ENCODE measurements at regions not wholly inside any gene's neighbourhood (a gene's known extent, or its start where the extent isn't known, plus 50 kb on each side); places are given as distances from the start of the nearest gene placed in this dataset.

- DNase-seq (ENCODE audit: low spot score), result no peak
- no peaks in the 10 kb centered on the region for H3K9me3 Mint-ChIP-seq
- H3K27ac Mint-ChIP-seq, result no peak overlapping the region
- H3K27me3 Mint-ChIP-seq (ENCODE audit: insufficient read depth), result no peaks in the 10 kb centered on the region
- no peaks in the 10 kb centered on the region for H3K4me1 Mint-ChIP-seq (ENCODE audit: low read depth)
- H3K4me3 Mint-ChIP-seq, result no peak overlapping the region
- intact Hi-C loops (cut with micrococcal nuclease), result no loop called here
- no peaks in the 10 kb centered on the region for H3K36me3 Mint-ChIP-seq (ENCODE audit: low read depth)
Observed at GRCh38 chr3:176655404-176656094, 541.7 kb downstream of the TBL1XR1 start.

DNA sequence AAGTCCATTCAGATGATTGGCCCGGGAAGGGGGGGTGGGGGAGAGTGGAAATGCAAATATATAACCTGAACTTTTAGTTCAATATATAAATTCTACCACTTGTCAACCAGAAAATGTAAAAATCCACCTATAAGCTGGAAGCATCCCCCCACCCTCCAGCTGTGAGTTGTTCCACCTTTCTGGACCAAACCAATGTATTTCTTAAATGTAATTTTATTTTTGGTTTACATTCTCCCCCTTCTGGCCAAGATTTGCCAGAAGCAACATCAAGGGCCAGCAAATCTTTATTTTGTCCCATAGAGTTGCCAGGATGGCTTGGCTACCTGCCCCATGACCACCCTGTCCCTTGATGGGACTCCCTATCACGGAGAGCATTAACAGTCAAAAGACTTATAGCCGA lies 545.7 kb downstream of the TBL1XR1 start:
- Mint-ChIP-seq H3K9me3 (no peaks in the 10 kb centered on the region), H3K36me3 (ENCODE audit: low read depth) (no peaks in the 10 kb centered on the region), H3K27ac (no peak overlapping the region), H3K4me1 (ENCODE audit: low read depth) (no peaks in the 10 kb centered on the region), H3K4me3 (no peak overlapping the region), H3K27me3 (ENCODE audit: insufficient read depth) (no peaks in the 10 kb centered on the region)
- intact Hi-C loops (cut with micrococcal nuclease), result no loop called here
- no peak for DNase-seq (ENCODE audit: low spot score)

GRCh38 chr3:176650478-176650877 lies 546.8 kb downstream of the TBL1XR1 start:
- DNase-seq (ENCODE audit: low spot score), result no peak
- Mint-ChIP-seq H3K4me1 (ENCODE audit: low read depth) (no peaks in the 10 kb centered on the region), H3K9me3 (no peaks in the 10 kb centered on the region), H3K4me3 (no peak overlapping the region), H3K27ac (no peak overlapping the region), H3K36me3 (ENCODE audit: low read depth) (no peaks in the 10 kb centered on the region), H3K27me3 (ENCODE audit: insufficient read depth) (no peaks in the 10 kb centered on the region)
- intact Hi-C loops (cut with micrococcal nuclease), result no loop called here

GRCh38 chr3:176647987-176648386 lies 549.3 kb downstream of the TBL1XR1 start:
- no peaks in the 10 kb centered on the region for H3K27me3 Mint-ChIP-seq (ENCODE audit: insufficient read depth)
- H3K36me3 Mint-ChIP-seq (ENCODE audit: low read depth), result no peaks in the 10 kb centered on the region
- no peak overlapping the region for H3K27ac Mint-ChIP-seq
- no peaks in the 10 kb centered on the region for H3K9me3 Mint-ChIP-seq
- no peaks in the 10 kb centered on the region for H3K4me1 Mint-ChIP-seq (ENCODE audit: low read depth)
- no peak overlapping the region for H3K4me3 Mint-ChIP-seq
- intact Hi-C loops (cut with micrococcal nuclease), result no loop called here
- no peak for DNase-seq (ENCODE audit: low spot score)

GRCh38 chr3:176633511-176633910 lies 563.8 kb downstream of the TBL1XR1 start:
- Mint-ChIP-seq H3K4me3 (no peak overlapping the region), H3K27me3 (ENCODE audit: insufficient read depth) (no peaks in the 10 kb centered on the region), H3K4me1 (ENCODE audit: low read depth) (no peaks in the 10 kb centered on the region), H3K36me3 (ENCODE audit: low read depth) (no peaks in the 10 kb centered on the region), H3K27ac (no peak overlapping the region), H3K9me3 (peaks cover 4% of the 10 kb centered on the region)
- intact Hi-C loops (cut with micrococcal nuclease), result no loop called here
- no peak for DNase-seq (ENCODE audit: low spot score)

GRCh38 chr3:176632925-176633324 lies 564.4 kb downstream of the TBL1XR1 start:
- H3K4me1 Mint-ChIP-seq (ENCODE audit: low read depth), result no peaks in the 10 kb centered on the region

GRCh38 chr3:176631165-176631564 lies 566.1 kb downstream of the TBL1XR1 start:
- DNase-seq (ENCODE audit: low spot score), result no peak
- intact Hi-C loops (cut with micrococcal nuclease), result no loop called here
- Mint-ChIP-seq H3K27me3 (ENCODE audit: insufficient read depth) (no peaks in the 10 kb centered on the region), H3K27ac (no peak overlapping the region), H3K9me3 (no peaks in the 10 kb centered on the region), H3K4me3 (no peak overlapping the region), H3K36me3 (ENCODE audit: low read depth) (no peaks in the 10 kb centered on the region), H3K4me1 (ENCODE audit: low read depth) (no peaks in the 10 kb centered on the region)

More at GRCh38 chr3:176632925-176633324, 564.4 kb downstream of the TBL1XR1 start:
- no peak for DNase-seq (ENCODE audit: low spot score)
- Mint-ChIP-seq H3K4me3 (no peak overlapping the region), H3K27me3 (ENCODE audit: insufficient read depth) (no peaks in the 10 kb centered on the region), H3K36me3 (ENCODE audit: low read depth) (no peaks in the 10 kb centered on the region), H3K9me3 (peaks cover 4% of the 10 kb centered on the region), H3K27ac (no peak overlapping the region)
- intact Hi-C loops (cut with micrococcal nuclease), result no loop called here

DNA sequence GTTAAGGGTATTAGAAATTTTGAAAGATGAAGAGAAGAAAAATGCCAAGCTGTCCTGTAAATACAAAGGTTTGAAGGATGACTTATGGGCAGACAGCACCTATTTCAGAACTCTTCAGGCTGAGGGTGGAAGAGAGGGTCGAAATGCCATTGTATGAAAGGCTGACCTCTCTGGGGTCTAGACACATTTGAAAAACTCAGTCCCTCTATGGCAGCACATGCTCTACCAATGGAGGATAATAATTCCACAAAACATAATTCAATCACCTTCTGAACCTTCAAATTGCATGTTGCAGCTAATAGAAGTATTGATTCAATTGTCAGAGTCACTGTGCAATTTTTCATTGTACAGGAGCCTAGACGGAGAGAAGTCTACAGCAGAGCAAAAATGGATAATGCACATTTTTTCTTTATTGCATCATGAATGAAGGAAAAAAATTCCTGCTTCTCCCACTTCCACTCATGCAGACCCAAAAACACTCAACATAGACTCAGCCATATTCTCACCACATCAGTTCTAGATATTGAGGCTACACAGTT lies 569.1 kb downstream of the TBL1XR1 start:
- no peaks in the 10 kb centered on the region for H3K4me1 Mint-ChIP-seq (ENCODE audit: low read depth)
- H3K4me3 Mint-ChIP-seq, result no peak overlapping the region
- intact Hi-C loops (cut with micrococcal nuclease), result no loop called here
- H3K9me3 Mint-ChIP-seq, result no peaks in the 10 kb centered on the region
- H3K27me3 Mint-ChIP-seq (ENCODE audit: insufficient read depth), result no peaks in the 10 kb centered on the region
- H3K27ac Mint-ChIP-seq, result no peak overlapping the region
- no peaks in the 10 kb centered on the region for H3K36me3 Mint-ChIP-seq (ENCODE audit: low read depth)
- no peak for DNase-seq (ENCODE audit: low spot score)

DNA sequence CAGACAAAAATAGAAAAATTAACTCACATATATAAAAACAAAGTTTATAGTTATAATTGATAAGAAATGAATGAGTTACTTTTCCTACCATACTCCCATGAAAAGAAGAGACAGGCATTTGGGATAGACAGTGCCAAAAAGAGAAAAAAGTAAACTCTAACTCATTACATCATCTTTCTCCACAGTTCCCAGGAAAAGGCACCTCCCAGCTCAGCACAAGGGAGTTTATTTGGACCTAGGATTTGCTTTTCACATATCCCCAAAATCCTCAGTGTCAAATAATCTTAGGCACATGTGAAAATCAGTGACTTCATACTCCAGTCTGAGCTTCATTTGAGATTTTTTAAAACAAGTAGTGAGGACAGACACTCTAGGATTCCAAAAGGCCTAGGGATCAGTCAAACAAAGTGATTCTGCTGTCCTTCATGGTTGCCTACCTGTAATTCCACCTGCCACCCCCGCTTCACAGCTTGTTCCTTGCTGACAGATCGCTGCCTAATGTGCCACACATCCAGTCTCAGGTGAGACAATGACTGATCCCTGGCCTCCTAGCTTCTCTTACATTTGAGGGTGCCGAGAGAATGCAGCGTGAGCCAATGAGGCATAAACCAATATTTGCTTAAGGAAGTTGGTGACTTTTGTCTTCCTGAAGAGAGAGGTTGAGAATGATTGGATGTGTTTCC lies 573.7 kb downstream of the TBL1XR1 start:
- Mint-ChIP-seq H3K4me3 (no peak overlapping the region), H3K36me3 (ENCODE audit: low read depth) (no peaks in the 10 kb centered on the region), H3K27me3 (ENCODE audit: insufficient read depth) (no peaks in the 10 kb centered on the region), H3K27ac (no peak overlapping the region), H3K4me1 (ENCODE audit: low read depth) (no peaks in the 10 kb centered on the region), H3K9me3 (no peaks in the 10 kb centered on the region)
- intact Hi-C loops (cut with micrococcal nuclease), result no loop called here
- DNase-seq (ENCODE audit: low spot score), result no peak

GRCh38 chr3:176619833-176620232 lies 577.4 kb downstream of the TBL1XR1 start:
- DNase-seq (ENCODE audit: low spot score), result no peak
- H3K9me3 Mint-ChIP-seq, result no peaks in the 10 kb centered on the region
- no peaks in the 10 kb centered on the region for H3K36me3 Mint-ChIP-seq (ENCODE audit: low read depth)
- H3K4me3 Mint-ChIP-seq, result no peak overlapping the region
- intact Hi-C loops (cut with micrococcal nuclease), result no loop called here
- H3K27ac Mint-ChIP-seq, result no peak overlapping the region
- no peaks in the 10 kb centered on the region for H3K4me1 Mint-ChIP-seq (ENCODE audit: low read depth)
- no peaks in the 10 kb centered on the region for H3K27me3 Mint-ChIP-seq (ENCODE audit: insufficient read depth)

DNA sequence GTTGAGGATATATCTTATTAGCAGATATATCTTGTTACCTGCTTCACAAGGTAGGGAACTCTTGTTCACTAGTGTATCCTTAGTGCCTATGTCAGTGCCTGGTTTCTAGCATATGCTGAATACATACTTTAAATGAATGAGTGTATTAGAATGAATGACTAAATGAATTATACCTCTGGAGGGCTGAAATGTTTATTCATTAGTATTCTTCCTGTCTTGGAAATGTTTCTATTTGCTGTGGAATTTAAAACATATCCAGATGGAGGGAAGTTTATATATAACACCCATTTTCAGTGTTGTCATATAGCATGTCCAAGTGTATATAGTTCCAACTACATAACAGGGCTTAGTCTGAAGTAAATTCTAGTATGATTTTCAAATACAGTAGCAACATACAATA lies 581.5 kb downstream of the TBL1XR1 start:
- no peaks in the 10 kb centered on the region for H3K27me3 Mint-ChIP-seq (ENCODE audit: insufficient read depth)
- intact Hi-C loops (cut with micrococcal nuclease), result no loop called here

DNA sequence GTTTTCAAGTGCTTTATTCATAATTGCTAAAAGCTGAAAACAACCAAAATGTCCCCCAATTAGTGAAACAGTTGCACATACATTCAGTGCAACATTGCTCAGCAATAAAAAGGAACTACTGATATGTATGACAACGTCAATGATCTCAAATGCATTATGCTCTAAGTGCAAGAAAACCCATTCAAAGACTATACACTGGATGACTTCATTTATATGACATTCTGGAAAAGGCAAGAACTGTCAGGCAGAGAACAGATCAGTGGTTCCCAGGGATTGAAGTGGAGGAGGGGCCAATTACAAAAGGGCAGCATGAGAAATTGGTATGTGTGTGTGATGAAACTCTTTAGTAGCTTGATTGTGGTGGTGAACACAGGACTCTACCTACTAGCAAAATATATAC lies 585.6 kb downstream of the TBL1XR1 start:
- H3K27ac Mint-ChIP-seq, result no peak overlapping the region
- no peaks in the 10 kb centered on the region for H3K36me3 Mint-ChIP-seq (ENCODE audit: low read depth)

More for the DNA sequence above, 581.5 kb downstream of the TBL1XR1 start:
- Mint-ChIP-seq H3K4me1 (ENCODE audit: low read depth) (no peaks in the 10 kb centered on the region), H3K36me3 (ENCODE audit: low read depth) (no peaks in the 10 kb centered on the region), H3K4me3 (no peak overlapping the region), H3K9me3 (no peaks in the 10 kb centered on the region), H3K27ac (no peak overlapping the region)
- DNase-seq (ENCODE audit: low spot score), result no peak

DNA sequence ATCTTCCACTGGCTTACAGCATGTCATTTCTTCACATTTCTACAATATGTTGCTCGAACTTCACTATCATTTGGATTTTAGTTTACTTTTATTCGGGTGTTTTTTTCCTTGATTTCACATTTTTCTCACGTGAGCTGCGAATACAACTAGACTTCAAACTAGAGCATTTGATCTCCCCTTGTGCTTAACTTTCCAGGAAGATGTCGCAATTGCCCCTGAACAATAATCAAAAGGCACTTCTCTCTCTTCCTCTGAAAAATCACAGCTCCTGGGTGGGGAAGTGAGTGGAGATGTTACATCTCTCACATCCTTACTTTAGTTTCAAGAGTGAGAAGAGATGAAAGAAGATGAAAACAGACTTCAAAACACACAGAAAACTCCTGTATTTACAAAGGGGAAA lies 587.9 kb downstream of the TBL1XR1 start:
- no peaks in the 10 kb centered on the region for H3K27me3 Mint-ChIP-seq (ENCODE audit: insufficient read depth)
- no peak overlapping the region for H3K4me3 Mint-ChIP-seq
- no peak overlapping the region for H3K27ac Mint-ChIP-seq
- intact Hi-C loops (cut with micrococcal nuclease), result no loop called here
- no peaks in the 10 kb centered on the region for H3K36me3 Mint-ChIP-seq (ENCODE audit: low read depth)
- peaks cover 7% of the 10 kb centered on the region for H3K9me3 Mint-ChIP-seq
- DNase-seq (ENCODE audit: low spot score), result no peak
- no peaks in the 10 kb centered on the region for H3K4me1 Mint-ChIP-seq (ENCODE audit: low read depth)

More for the DNA sequence above, 585.6 kb downstream of the TBL1XR1 start:
- intact Hi-C loops (cut with micrococcal nuclease), result no loop called here
- Mint-ChIP-seq H3K9me3 (peaks cover 7% of the 10 kb centered on the region), H3K4me1 (ENCODE audit: low read depth) (no peaks in the 10 kb centered on the region), H3K4me3 (no peak overlapping the region), H3K27me3 (ENCODE audit: insufficient read depth) (no peaks in the 10 kb centered on the region)
- DNase-seq (ENCODE audit: low spot score), result no peak

All from activated T-helper 1 cell treated with anti-CD3 and anti-CD28 coated beads, Interleukin-12 subunit alpha, Interleukin-12 subunit beta, Interleukin-2, Interleukin-4 antibody, amounts not matched to agents 30 ng/mL and 10 ng/mL and 1 ng/mL, durations not matched to agents 14 hours and 24 hours and 36 hours (primary cell).